ENCODE measurements at regions not wholly inside any gene's neighbourhood (a gene's known extent, or its start where the extent isn't known, plus 50 kb on each side); places are given as distances from the start of the nearest gene placed in this dataset.
"Not testable (repeated sequence)": the region's sequence is repeated elsewhere in the genome, so short reads cannot be mapped to it uniquely, and the experiment has no call there.

DNA sequence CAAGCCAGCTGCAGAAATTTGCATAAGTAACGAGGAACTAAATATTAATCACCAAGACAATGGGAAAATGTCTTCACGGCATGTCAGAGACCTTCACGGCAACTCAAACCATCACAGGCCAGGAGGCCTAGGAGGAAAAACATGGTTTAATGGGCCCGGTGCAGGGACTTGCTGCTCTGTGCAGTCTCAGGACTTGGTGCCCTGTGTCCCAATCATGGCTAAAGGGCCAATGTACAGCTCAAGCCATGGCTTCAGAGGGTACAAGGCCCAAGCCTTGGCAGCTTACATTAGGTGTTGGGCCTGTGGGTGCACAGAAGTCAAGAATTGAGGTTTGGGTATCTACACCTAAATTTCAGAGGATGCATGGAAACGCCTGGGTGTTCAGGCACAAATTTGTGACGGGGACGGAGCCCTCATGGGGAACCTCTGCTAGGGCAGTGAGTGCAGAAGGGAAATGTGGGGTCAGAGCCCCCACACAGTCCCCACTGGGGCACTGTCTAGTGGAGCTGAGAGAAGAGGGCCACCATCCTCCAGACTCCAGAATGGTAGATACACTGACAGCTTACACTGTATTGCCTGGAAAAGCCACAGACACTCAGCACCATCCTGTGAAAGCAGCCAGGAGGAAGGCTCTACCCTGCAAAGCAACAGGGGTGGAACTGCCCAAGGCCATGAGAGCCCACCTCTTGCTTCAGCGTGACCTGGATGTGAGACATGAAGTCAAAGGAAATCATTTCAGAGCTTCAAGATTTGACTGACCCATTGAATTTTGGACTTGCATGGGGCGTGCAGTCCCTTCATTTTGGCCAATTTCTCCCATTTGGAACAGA is 5284.3 kb upstream of the TPTE start:
- peaks cover 70% of the 10 kb centered on the region for H3K9me3 Mint-ChIP-seq (ENCODE audit: unreplicated experiment)
- H3K27ac Mint-ChIP-seq (ENCODE audit: unreplicated experiment); H3K4me1 Mint-ChIP-seq (ENCODE audit: unreplicated experiment); H3K27me3 Mint-ChIP-seq (ENCODE audit: unreplicated experiment); H3K36me3 Mint-ChIP-seq (ENCODE audit: unreplicated experiment); DNase-seq (ENCODE audit: extremely low spot score, unreplicated experiment); H3K4me3 Mint-ChIP-seq (ENCODE audit: unreplicated experiment): not testable (repeated sequence)

DNA sequence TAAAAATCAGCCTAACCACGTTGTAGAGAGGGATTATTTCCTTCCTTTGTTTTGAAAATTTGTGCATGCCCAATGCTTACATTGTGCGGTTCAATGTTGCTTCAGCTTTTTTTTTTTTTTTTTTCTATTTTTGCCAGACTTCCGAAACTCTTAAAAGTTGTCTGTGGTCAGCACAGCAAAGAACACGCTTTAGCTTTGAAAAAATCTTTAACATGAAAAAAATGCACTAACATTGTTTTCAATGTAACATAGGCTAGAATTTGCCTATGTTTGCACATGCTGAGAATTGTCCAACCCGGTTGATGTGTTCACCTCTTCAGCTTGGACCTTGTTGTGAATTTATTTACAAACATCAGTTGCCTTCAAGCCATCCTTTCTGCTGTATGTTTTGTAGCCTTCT is 5280.9 kb upstream of the TPTE start:
- DNase-seq (ENCODE audit: extremely low spot score, unreplicated experiment); H3K4me1 Mint-ChIP-seq (ENCODE audit: unreplicated experiment); H3K27ac Mint-ChIP-seq (ENCODE audit: unreplicated experiment); H3K4me3 Mint-ChIP-seq (ENCODE audit: unreplicated experiment); H3K36me3 Mint-ChIP-seq (ENCODE audit: unreplicated experiment); H3K27me3 Mint-ChIP-seq (ENCODE audit: unreplicated experiment): not testable (repeated sequence)
- H3K9me3 Mint-ChIP-seq (ENCODE audit: unreplicated experiment): peaks cover 66% of the 10 kb centered on the region

DNA sequence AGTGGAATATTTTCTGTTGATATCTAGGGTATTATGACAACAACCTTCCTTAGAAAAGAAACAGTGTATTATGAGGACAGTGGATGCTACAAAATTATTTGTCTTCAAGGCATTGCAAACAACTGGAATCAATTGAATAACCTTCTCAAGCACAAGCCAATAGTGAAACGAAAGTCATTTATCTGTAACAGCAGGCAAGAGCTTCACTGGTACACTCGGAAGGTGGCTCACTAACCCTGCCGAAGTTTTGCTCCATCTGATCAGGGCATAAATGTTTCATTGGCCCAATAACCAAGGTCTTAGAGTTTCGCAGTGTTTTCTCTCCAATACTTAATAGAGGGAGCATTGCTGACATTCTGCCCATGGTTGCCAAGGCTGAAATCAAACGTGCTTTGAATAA is 5278.7 kb upstream of the TPTE start:
- not testable (repeated sequence) for H3K27ac Mint-ChIP-seq (ENCODE audit: unreplicated experiment); H3K36me3 Mint-ChIP-seq (ENCODE audit: unreplicated experiment); H3K4me1 Mint-ChIP-seq (ENCODE audit: unreplicated experiment); DNase-seq (ENCODE audit: extremely low spot score, unreplicated experiment); H3K4me3 Mint-ChIP-seq (ENCODE audit: unreplicated experiment); H3K27me3 Mint-ChIP-seq (ENCODE audit: unreplicated experiment)
- peaks cover 71% of the 10 kb centered on the region for H3K9me3 Mint-ChIP-seq (ENCODE audit: unreplicated experiment)

DNA sequence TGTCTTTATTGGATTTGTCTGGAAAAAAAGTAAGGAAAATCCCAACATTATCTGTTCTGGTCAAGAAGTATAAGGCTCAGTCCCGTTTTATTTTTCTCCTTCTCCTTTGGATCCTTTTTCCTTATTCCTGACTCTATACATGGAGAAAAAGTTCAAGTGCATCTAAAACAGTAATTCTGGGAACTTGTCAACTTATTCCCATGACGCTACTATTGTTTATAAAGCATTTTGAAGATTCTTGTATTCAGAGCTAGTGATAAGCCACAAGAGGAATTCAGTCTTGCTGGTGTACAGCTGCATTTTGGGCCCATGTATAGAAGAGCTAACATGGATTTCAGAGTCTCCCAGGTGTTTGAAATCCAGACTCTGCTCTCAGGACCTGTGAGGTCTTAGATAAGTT is 5278.1 kb upstream of the TPTE start:
- not testable (repeated sequence) for H3K27ac Mint-ChIP-seq (ENCODE audit: unreplicated experiment); H3K4me1 Mint-ChIP-seq (ENCODE audit: unreplicated experiment)
- H3K9me3 Mint-ChIP-seq (ENCODE audit: unreplicated experiment): peaks cover 69% of the 10 kb centered on the region

DNA sequence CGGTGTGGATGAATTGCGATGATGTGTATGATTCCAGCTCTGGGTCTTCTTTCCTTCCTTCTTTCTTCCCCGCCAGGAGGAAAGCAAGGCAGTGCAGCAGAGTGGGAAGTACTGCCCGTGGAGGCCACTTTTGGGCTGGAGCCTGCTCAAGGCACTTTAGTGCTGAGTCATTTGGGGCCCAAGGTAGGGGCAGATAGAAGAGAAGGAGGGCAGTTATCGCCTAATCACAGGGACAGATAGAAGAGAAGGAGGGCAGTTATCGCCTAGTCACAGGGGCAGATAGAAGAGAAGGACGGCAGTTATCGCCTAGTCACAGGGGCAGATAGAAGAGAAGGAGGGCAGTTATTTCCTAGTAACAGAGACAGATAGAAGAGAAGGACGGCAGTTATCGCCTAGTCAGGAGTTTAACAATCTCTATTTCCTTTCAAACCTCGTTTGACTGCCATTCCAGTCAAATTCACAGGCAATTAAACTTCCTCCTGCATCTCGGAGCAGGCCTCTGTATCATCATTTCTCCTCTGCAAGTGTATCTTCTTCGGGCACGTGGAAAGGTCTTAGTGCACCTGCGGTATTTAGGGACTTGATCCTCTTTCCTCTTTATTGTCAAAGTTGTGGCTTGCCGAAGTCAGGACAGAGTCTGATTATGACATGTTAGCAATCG is 5277.5 kb upstream of the TPTE start:
- H3K36me3 Mint-ChIP-seq (ENCODE audit: unreplicated experiment); H3K4me3 Mint-ChIP-seq (ENCODE audit: unreplicated experiment); DNase-seq (ENCODE audit: extremely low spot score, unreplicated experiment); H3K27ac Mint-ChIP-seq (ENCODE audit: unreplicated experiment); H3K27me3 Mint-ChIP-seq (ENCODE audit: unreplicated experiment); H3K4me1 Mint-ChIP-seq (ENCODE audit: unreplicated experiment): not testable (repeated sequence)
- H3K9me3 Mint-ChIP-seq (ENCODE audit: unreplicated experiment): peaks cover 67% of the 10 kb centered on the region

More for the DNA sequence above, 5278.1 kb upstream of the TPTE start:
- H3K36me3 Mint-ChIP-seq (ENCODE audit: unreplicated experiment); DNase-seq (ENCODE audit: extremely low spot score, unreplicated experiment); H3K4me3 Mint-ChIP-seq (ENCODE audit: unreplicated experiment); H3K27me3 Mint-ChIP-seq (ENCODE audit: unreplicated experiment): not testable (repeated sequence)

DNA sequence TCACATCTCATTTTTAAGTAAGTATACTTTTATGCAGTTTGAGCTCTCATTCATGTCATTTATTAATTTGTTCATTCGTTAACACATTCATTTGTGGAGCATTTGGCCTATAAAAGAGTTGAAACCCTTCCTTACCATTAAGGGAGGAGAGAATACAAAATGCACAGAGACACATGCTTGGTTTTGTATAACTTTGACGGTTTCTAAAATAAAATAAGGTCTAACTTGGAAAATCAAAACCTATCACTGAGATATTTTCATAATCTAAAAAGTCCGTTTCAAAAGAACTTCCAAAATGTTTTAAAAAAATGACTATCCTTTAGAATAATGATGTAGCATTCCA is 5277.0 kb upstream of the TPTE start:
- H3K36me3 Mint-ChIP-seq (ENCODE audit: unreplicated experiment); H3K27ac Mint-ChIP-seq (ENCODE audit: unreplicated experiment); H3K4me1 Mint-ChIP-seq (ENCODE audit: unreplicated experiment); DNase-seq (ENCODE audit: extremely low spot score, unreplicated experiment); H3K27me3 Mint-ChIP-seq (ENCODE audit: unreplicated experiment); H3K4me3 Mint-ChIP-seq (ENCODE audit: unreplicated experiment): not testable (repeated sequence)
- peaks cover 65% of the 10 kb centered on the region for H3K9me3 Mint-ChIP-seq (ENCODE audit: unreplicated experiment)

DNA sequence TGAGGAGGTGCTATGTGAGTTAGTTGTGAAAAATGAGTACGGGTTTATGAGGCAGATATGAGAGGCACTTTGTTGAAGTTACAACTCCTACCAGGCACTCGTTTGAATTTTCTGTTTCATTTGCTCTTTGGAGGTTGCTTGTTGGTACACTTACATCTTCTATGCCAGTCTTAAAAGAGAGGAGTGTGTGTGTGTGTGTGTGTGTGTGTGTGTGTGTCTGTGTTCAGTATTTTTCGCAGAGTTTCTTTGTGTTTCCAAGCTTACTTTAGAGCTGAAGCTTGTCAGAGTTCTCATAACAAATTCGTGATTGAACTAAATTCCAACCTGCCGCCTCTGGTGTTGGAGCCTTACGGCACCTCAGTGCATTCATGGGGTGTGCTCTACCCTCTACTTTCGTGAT is 5276.4 kb upstream of the TPTE start:
- H3K27me3 Mint-ChIP-seq (ENCODE audit: unreplicated experiment); DNase-seq (ENCODE audit: extremely low spot score, unreplicated experiment); H3K4me1 Mint-ChIP-seq (ENCODE audit: unreplicated experiment): not testable (repeated sequence)

DNA sequence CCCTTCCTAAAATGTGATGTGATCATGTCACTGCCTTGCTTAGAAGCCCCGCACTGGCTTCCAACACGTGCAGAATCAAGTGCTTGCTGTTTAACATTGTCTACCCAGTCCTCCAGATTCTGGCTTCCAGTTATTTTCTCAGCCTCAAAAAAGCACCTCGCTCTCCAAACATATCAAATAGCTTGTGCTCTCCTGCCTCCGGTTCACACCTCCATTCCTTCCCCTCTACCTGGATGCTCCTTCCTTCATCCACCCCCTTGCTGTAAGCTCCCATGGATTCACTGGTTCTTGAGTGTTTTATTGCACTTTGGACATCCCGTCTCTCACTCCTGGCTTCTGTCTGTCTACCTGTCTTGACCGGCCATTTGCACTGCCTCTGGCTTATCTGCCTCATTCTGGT is 5275.0 kb upstream of the TPTE start:
- H3K27ac Mint-ChIP-seq (ENCODE audit: unreplicated experiment); DNase-seq (ENCODE audit: extremely low spot score, unreplicated experiment); H3K27me3 Mint-ChIP-seq (ENCODE audit: unreplicated experiment); H3K4me1 Mint-ChIP-seq (ENCODE audit: unreplicated experiment); H3K4me3 Mint-ChIP-seq (ENCODE audit: unreplicated experiment); H3K36me3 Mint-ChIP-seq (ENCODE audit: unreplicated experiment): not testable (repeated sequence)
- H3K9me3 Mint-ChIP-seq (ENCODE audit: unreplicated experiment): peaks cover 66% of the 10 kb centered on the region

More for the DNA sequence above, 5276.4 kb upstream of the TPTE start:
- H3K27ac Mint-ChIP-seq (ENCODE audit: unreplicated experiment); H3K4me3 Mint-ChIP-seq (ENCODE audit: unreplicated experiment); H3K36me3 Mint-ChIP-seq (ENCODE audit: unreplicated experiment): not testable (repeated sequence)
- peaks cover 63% of the 10 kb centered on the region for H3K9me3 Mint-ChIP-seq (ENCODE audit: unreplicated experiment)

DNA sequence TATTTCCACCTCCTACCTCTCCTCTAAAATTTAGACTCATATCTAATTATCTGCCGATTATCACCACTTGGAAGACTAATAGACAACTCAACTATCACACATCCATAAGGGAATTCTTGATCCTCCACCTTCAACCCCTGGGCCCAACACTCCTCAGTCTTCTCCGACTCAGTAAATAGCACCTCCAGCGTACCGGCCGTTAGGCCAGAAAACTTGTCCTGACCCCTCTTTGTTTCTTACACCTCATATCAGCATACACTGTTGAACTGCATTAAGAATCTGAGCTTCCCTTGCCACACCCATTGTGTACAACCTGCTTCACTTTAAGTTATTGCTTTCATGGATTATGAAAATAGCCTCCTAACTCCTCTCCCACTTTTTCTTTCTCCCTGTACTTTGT is 5274.0 kb upstream of the TPTE start:
- not testable (repeated sequence) for H3K36me3 Mint-ChIP-seq (ENCODE audit: unreplicated experiment); H3K27me3 Mint-ChIP-seq (ENCODE audit: unreplicated experiment); DNase-seq (ENCODE audit: extremely low spot score, unreplicated experiment); H3K4me3 Mint-ChIP-seq (ENCODE audit: unreplicated experiment); H3K4me1 Mint-ChIP-seq (ENCODE audit: unreplicated experiment); H3K27ac Mint-ChIP-seq (ENCODE audit: unreplicated experiment)
- peaks cover 64% of the 10 kb centered on the region for H3K9me3 Mint-ChIP-seq (ENCODE audit: unreplicated experiment)

DNA sequence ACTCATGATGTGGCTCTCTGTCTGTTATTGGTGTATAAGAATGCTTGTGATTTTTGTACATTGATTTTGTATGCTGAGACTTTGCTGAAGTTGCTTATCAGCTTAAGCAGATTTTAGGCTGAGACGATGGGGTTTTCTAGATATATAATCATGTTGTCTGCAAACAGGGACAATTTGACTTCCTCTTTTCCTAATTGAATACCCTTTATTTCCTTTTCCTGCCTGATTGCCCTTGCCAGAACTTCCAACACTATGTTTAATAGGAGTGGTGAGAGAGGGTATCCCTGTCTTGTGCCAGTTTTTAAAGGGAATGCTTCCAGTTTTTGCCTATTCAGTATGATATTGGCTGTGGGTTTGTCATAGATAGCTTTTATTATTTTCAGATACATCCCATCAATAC is 5271.3 kb upstream of the TPTE start:
- H3K27ac Mint-ChIP-seq (ENCODE audit: unreplicated experiment); H3K27me3 Mint-ChIP-seq (ENCODE audit: unreplicated experiment); DNase-seq (ENCODE audit: extremely low spot score, unreplicated experiment); H3K4me3 Mint-ChIP-seq (ENCODE audit: unreplicated experiment); H3K4me1 Mint-ChIP-seq (ENCODE audit: unreplicated experiment); H3K36me3 Mint-ChIP-seq (ENCODE audit: unreplicated experiment): not testable (repeated sequence)
- peaks cover 50% of the 10 kb centered on the region for H3K9me3 Mint-ChIP-seq (ENCODE audit: unreplicated experiment)

DNA sequence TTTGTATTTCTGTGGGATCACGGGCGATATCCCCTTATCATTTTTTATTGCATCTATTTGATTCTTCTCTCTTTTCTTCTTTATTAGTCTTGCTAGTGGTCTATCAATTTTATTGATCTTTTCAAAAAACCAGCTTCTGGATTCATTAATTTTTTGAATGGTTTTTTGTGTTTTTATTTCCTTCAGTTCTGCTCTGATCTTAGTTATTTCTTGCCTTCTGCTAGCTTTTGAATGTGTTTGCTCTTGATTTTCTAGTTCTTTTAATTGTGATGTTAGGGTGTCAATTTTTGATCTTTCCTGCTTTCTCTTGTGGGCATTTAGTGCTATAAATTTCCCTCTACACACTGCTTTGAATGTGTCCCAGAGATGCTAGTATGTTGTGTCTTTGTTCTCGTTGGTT is 5270.2 kb upstream of the TPTE start:
- not testable (repeated sequence) for H3K4me1 Mint-ChIP-seq (ENCODE audit: unreplicated experiment); H3K27me3 Mint-ChIP-seq (ENCODE audit: unreplicated experiment); H3K27ac Mint-ChIP-seq (ENCODE audit: unreplicated experiment); H3K36me3 Mint-ChIP-seq (ENCODE audit: unreplicated experiment); H3K4me3 Mint-ChIP-seq (ENCODE audit: unreplicated experiment); DNase-seq (ENCODE audit: extremely low spot score, unreplicated experiment)
- H3K9me3 Mint-ChIP-seq (ENCODE audit: unreplicated experiment): peaks cover 46% of the 10 kb centered on the region

DNA sequence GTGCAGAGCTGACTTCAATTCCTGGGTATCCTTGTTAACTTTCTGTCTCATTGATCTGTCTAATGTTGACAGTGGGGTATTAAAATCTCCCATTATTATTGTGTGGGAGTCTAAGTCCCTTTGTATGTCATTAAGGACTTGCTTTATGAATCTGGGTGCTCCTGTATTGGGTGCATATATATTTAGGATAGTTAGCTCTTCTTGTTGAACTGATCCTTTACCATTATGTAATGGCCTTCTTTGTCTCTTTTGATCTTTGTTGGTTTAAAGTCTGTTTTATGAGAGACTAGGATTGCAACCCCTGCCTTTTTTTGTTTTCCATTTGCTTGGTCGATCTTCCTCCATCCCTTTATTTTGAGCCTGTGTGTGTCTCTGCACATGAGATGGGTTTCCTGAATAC is 5269.5 kb upstream of the TPTE start:
- not testable (repeated sequence) for H3K27ac Mint-ChIP-seq (ENCODE audit: unreplicated experiment); H3K36me3 Mint-ChIP-seq (ENCODE audit: unreplicated experiment); H3K4me1 Mint-ChIP-seq (ENCODE audit: unreplicated experiment); H3K4me3 Mint-ChIP-seq (ENCODE audit: unreplicated experiment); H3K27me3 Mint-ChIP-seq (ENCODE audit: unreplicated experiment); DNase-seq (ENCODE audit: extremely low spot score, unreplicated experiment)
- peaks cover 40% of the 10 kb centered on the region for H3K9me3 Mint-ChIP-seq (ENCODE audit: unreplicated experiment)

Measured in osteocyte (in vitro differentiated cells).